ENCODE measurements at regions not wholly inside any gene's neighbourhood (a gene's known extent, or its start where the extent isn't known, plus 50 kb on each side); places are given as distances from the start of the nearest gene placed in this dataset.

- Histone ChIP-seq H2BK12ac (ENCODE audit: low read length in 2 of 2) (no peak overlapping the region), H4K8ac (ENCODE audit: low read length) (no peak overlapping the region), H2BK5ac (ENCODE audit: low read depth, low read length, poor library complexity, severe bottlenecking) (no peak overlapping the region), H3K23ac (ENCODE audit: low read length in 2 of 2) (no peak overlapping the region), H3K79me1 (replicated peaks; ENCODE audit: low read length, poor library complexity, severe bottlenecking) (no peaks in the 10 kb centered on the region), H4K91ac (ENCODE audit: low read length) (no peak overlapping the region), H3K18ac (ENCODE audit: low read depth in 1 of 2, low read length in 2 of 2) (no peak overlapping the region), H2AFZ (ENCODE audit: low read depth, low read length) (no peak overlapping the region), H2BK15ac (ENCODE audit: low read depth, poor library complexity, severe bottlenecking) (no peak overlapping the region), H3K4ac (ENCODE audit: low read depth in 1 of 2, low read length in 2 of 2) (no peak overlapping the region), H3K9me3 (ENCODE audit: control insufficient read depth, low read length) (peaks cover 5% of the 10 kb centered on the region), H3K4me3 (ENCODE audit: insufficient read depth in 1 of 2, low read depth in 1 of 2, low read length in 2 of 2) (no peak overlapping the region), H3K27me3 (ENCODE audit: control insufficient read depth in 1 of 2, insufficient read depth in 1 of 2, low read length in 2 of 2) (peaks cover 60 to 63% of the 10 kb centered on the region in 2 experiments), H3K27ac (ENCODE audit: low read length, poor library complexity, severe bottlenecking) (no peak overlapping the region), H3K36me3 (ENCODE audit: control insufficient read depth in 1 of 2, insufficient read depth in 2 of 2, low read depth in 1 of 2, low read length in 2 of 2) (no peaks in the 10 kb centered on the region), H3K14ac (ENCODE audit: low read length in 2 of 2) (no peak overlapping the region), H2AK5ac (ENCODE audit: low read length, severe bottlenecking) (no peak overlapping the region), H2BK120ac (ENCODE audit: low read depth, low read length) (no peak overlapping the region), H3K9ac (ENCODE audit: low read length) (no peak overlapping the region), H3K4me2 (ENCODE audit: low read length, poor library complexity, severe bottlenecking) (no peak overlapping the region), H3K4me1 (ENCODE audit: control insufficient read depth, insufficient read depth, low read depth, low read length) (peaks cover 13% of the 10 kb centered on the region)
- WGBS = 4% methylated on average over 38 of the region's 45 CpGs
- no peak for DNase-seq
Measured at GRCh38 chr10:42932735-42933447, 144.0 kb upstream of the RET start.

- no peak overlapping the region for H2AFZ ChIP-seq (ENCODE audit: low read depth, low read length)
- no peak overlapping the region for H4K8ac ChIP-seq (ENCODE audit: low read length)
- H3K4ac ChIP-seq (ENCODE audit: low read depth in 1 of 2, low read length in 2 of 2) = no peak overlapping the region
- H3K79me1 ChIP-seq (replicated peaks; ENCODE audit: low read length, poor library complexity, severe bottlenecking) = no peaks in the 10 kb centered on the region
- no peak overlapping the region for H3K27ac ChIP-seq (ENCODE audit: low read length, poor library complexity, severe bottlenecking)
- no peak overlapping the region for H2BK12ac ChIP-seq (ENCODE audit: low read length in 2 of 2)
- no peak overlapping the region for H3K18ac ChIP-seq (ENCODE audit: low read depth in 1 of 2, low read length in 2 of 2)
- H3K36me3 ChIP-seq (ENCODE audit: control insufficient read depth in 1 of 2, insufficient read depth in 2 of 2, low read depth in 1 of 2, low read length in 2 of 2) = no peaks in the 10 kb centered on the region
- no peak overlapping the region for H2BK120ac ChIP-seq (ENCODE audit: low read depth, low read length)
- H3K4me1 ChIP-seq (ENCODE audit: control insufficient read depth, insufficient read depth, low read depth, low read length) = peaks cover 13% of the 10 kb centered on the region
- no peaks in the 10 kb centered on the region for H3K9me3 ChIP-seq (ENCODE audit: control insufficient read depth, low read length)
- no peak overlapping the region for H3K4me2 ChIP-seq (ENCODE audit: low read length, poor library complexity, severe bottlenecking)
- no peak overlapping the region for H2BK5ac ChIP-seq (ENCODE audit: low read depth, low read length, poor library complexity, severe bottlenecking)
- no peak overlapping the region for H2AK5ac ChIP-seq (ENCODE audit: low read length, severe bottlenecking)
- H4K91ac ChIP-seq (ENCODE audit: low read length) = no peak overlapping the region
- no peak overlapping the region for H3K4me3 ChIP-seq (ENCODE audit: insufficient read depth in 1 of 2, low read depth in 1 of 2, low read length in 2 of 2)
- no peak overlapping the region for H2BK15ac ChIP-seq (ENCODE audit: low read depth, poor library complexity, severe bottlenecking)
- no peak overlapping the region for H3K9ac ChIP-seq (ENCODE audit: low read length)
- no peak for DNase-seq
- no peak overlapping the region for H3K14ac ChIP-seq (ENCODE audit: low read length in 2 of 2)
- no peak overlapping the region for H3K23ac ChIP-seq (ENCODE audit: low read length in 2 of 2)
- peaks cover 55% of the 10 kb centered on the region in 2 experiments for H3K27me3 ChIP-seq (ENCODE audit: control insufficient read depth in 1 of 2, insufficient read depth in 1 of 2, low read length in 2 of 2)
- WGBS = 11% methylated on average over 56 of the region's 57 CpGs
Measured at GRCh38 chr10:42933448-42934340, 143.2 kb upstream of the RET start.

GRCh38 chr10:42934351-42934811 is 142.5 kb upstream of the RET start:
- Histone ChIP-seq H3K4ac (ENCODE audit: low read depth in 1 of 2, low read length in 2 of 2) (no peak overlapping the region), H2BK15ac (ENCODE audit: low read depth, poor library complexity, severe bottlenecking) (no peak overlapping the region), H2BK12ac (ENCODE audit: low read length in 2 of 2) (no peak overlapping the region), H3K23ac (ENCODE audit: low read length in 2 of 2) (no peak overlapping the region), H3K27ac (ENCODE audit: low read length, poor library complexity, severe bottlenecking) (no peak overlapping the region), H3K14ac (ENCODE audit: low read length in 2 of 2) (no peak overlapping the region), H3K9ac (ENCODE audit: low read length) (no peak overlapping the region), H4K91ac (ENCODE audit: low read length) (no peak overlapping the region), H3K4me3 (ENCODE audit: insufficient read depth in 1 of 2, low read depth in 1 of 2, low read length in 2 of 2) (no peak overlapping the region), H3K18ac (ENCODE audit: low read depth in 1 of 2, low read length in 2 of 2) (no peak overlapping the region), H3K9me3 (ENCODE audit: control insufficient read depth, low read length) (no peaks in the 10 kb centered on the region), H3K4me1 (ENCODE audit: control insufficient read depth, insufficient read depth, low read depth, low read length) (peaks cover 13% of the 10 kb centered on the region), H3K79me1 (replicated peaks; ENCODE audit: low read length, poor library complexity, severe bottlenecking) (no peaks in the 10 kb centered on the region), H2BK5ac (ENCODE audit: low read depth, low read length, poor library complexity, severe bottlenecking) (no peak overlapping the region), H3K27me3 (ENCODE audit: control insufficient read depth in 1 of 2, insufficient read depth in 1 of 2, low read length in 2 of 2) (peaks cover 51 to 55% of the 10 kb centered on the region in 2 experiments), H4K8ac (ENCODE audit: low read length) (no peak overlapping the region), H3K36me3 (ENCODE audit: control insufficient read depth in 1 of 2, insufficient read depth in 2 of 2, low read depth in 1 of 2, low read length in 2 of 2) (no peaks in the 10 kb centered on the region), H2AFZ (ENCODE audit: low read depth, low read length) (no peak overlapping the region), H2BK120ac (ENCODE audit: low read depth, low read length) (no peak overlapping the region), H2AK5ac (ENCODE audit: low read length, severe bottlenecking) (no peak overlapping the region), H3K4me2 (ENCODE audit: low read length, poor library complexity, severe bottlenecking) (no peak overlapping the region)
- 63% methylated on average over 8 of the region's 8 CpGs for WGBS
- no peak for DNase-seq

- Histone ChIP-seq H3K27ac (ENCODE audit: low read length, poor library complexity, severe bottlenecking) (no peak overlapping the region), H2BK12ac (ENCODE audit: low read length in 2 of 2) (no peak overlapping the region), H3K4me1 (ENCODE audit: control insufficient read depth, insufficient read depth, low read depth, low read length) (peaks cover 13% of the 10 kb centered on the region), H3K23ac (ENCODE audit: low read length in 2 of 2) (no peak overlapping the region), H3K9me3 (ENCODE audit: control insufficient read depth, low read length) (no peaks in the 10 kb centered on the region), H3K4ac (ENCODE audit: low read depth in 1 of 2, low read length in 2 of 2) (no peak overlapping the region), H3K4me3 (ENCODE audit: insufficient read depth in 1 of 2, low read depth in 1 of 2, low read length in 2 of 2) (no peak overlapping the region), H3K79me1 (replicated peaks; ENCODE audit: low read length, poor library complexity, severe bottlenecking) (no peaks in the 10 kb centered on the region), H2BK15ac (ENCODE audit: low read depth, poor library complexity, severe bottlenecking) (no peak overlapping the region), H3K27me3 (ENCODE audit: control insufficient read depth in 1 of 2, insufficient read depth in 1 of 2, low read length in 2 of 2) (peaks cover 51 to 55% of the 10 kb centered on the region in 2 experiments), H3K18ac (ENCODE audit: low read depth in 1 of 2, low read length in 2 of 2) (no peak overlapping the region), H2AFZ (ENCODE audit: low read depth, low read length) (no peak overlapping the region), H3K9ac (ENCODE audit: low read length) (no peak overlapping the region), H2BK5ac (ENCODE audit: low read depth, low read length, poor library complexity, severe bottlenecking) (no peak overlapping the region), H3K4me2 (ENCODE audit: low read length, poor library complexity, severe bottlenecking) (no peak overlapping the region), H2BK120ac (ENCODE audit: low read depth, low read length) (no peak overlapping the region), H2AK5ac (ENCODE audit: low read length, severe bottlenecking) (no peak overlapping the region), H3K14ac (ENCODE audit: low read length in 2 of 2) (no peak overlapping the region), H3K36me3 (ENCODE audit: control insufficient read depth in 1 of 2, insufficient read depth in 2 of 2, low read depth in 1 of 2, low read length in 2 of 2) (no peaks in the 10 kb centered on the region), H4K91ac (ENCODE audit: low read length) (no peak overlapping the region), H4K8ac (ENCODE audit: low read length) (no peak overlapping the region)
- WGBS = 71% methylated on average over 3 of the region's 3 CpGs
- no peak for DNase-seq
Measured at GRCh38 chr10:42934842-42935241, 142.0 kb upstream of the RET start.

Data from mesenchymal stem cell (in vitro differentiated cells and primary cell).